Activated CD8-positive, alpha-beta T cell treated with anti-CD3 and anti-CD28 coated beads for 36 hours (primary cell): ENCODE measurements at regions not wholly inside any gene's neighbourhood (a gene's known extent, or its start where the extent isn't known, plus 50 kb on each side); places are given as distances from the start of the nearest gene placed in this dataset.
"Not testable (repeated sequence)": the region's sequence is repeated elsewhere in the genome, so short reads cannot be mapped to it uniquely, and the experiment has no call there.

ENCODE experiments used
- ATAC-seq: fragments of 200-7000 bp; cut with Tn5 transposase; one replicate; pipeline ENCODE4 v1.10.0; 2021; ENCODE audit warnings: mild to moderate bottlenecking, moderate library complexity
- CTCF ChIA-PET: fragments of 350-600 bp; sonication (Branson Sonifier 250); formaldehyde crosslinking; loops from one replicate; lab custom pipeline; 2021; ENCODE audit warnings: antibody characterized with exemption; lab: Charles Lee
- POLR2A ChIA-PET: fragments of 350-600 bp; sonication (Branson Sonifier 250); formaldehyde crosslinking; loops from one replicate; lab custom pipeline; 2021; ENCODE audit warnings: antibody characterized with exemption; lab: Charles Lee
- DNase-seq: peaks from one replicate; pipeline ENCODE4 v3.0.0-alpha.2; 2020
- H3K27ac Mint-ChIP-seq: one replicate; pipeline ENCODE4 v1.8.0; 2021; ENCODE audit warnings: mild to moderate bottlenecking, mixed read lengths
- H3K27me3 Mint-ChIP-seq: one replicate; pipeline ENCODE4 v1.8.0; 2021; ENCODE audit warnings: mixed read lengths
- H3K36me3 Mint-ChIP-seq: one replicate; pipeline ENCODE4 v1.8.0; 2021; ENCODE audit warnings: low read depth, mixed read lengths
- H3K4me1 Mint-ChIP-seq: one replicate; pipeline ENCODE4 v1.8.0; 2021; ENCODE audit warnings: low read depth, mixed read lengths
- H3K4me3 Mint-ChIP-seq: one replicate; pipeline ENCODE4 v1.8.0; 2021; ENCODE audit warnings: mild to moderate bottlenecking, moderate library complexity, mixed read lengths
- H3K9me3 Mint-ChIP-seq: one replicate; pipeline ENCODE4 v1.8.0; 2021; ENCODE audit warnings: mixed read lengths
- CTCF ChIP-seq: fragments of 200-600 bp; IDR thresholded peaks from one replicate; pipeline ENCODE4 v1.8.0; 2022; ENCODE audit warnings: antibody characterized with exemption, mild to moderate bottlenecking
- intact Hi-C: fragments of 100-400 bp; cut with micrococcal nuclease; formaldehyde crosslinking; loops from one replicate; pipeline ENCODE4 v1.10.0; 2022

- Mint-ChIP-seq H3K9me3 (peaks cover 2% of the 10 kb centered on the region), H3K27ac (no peak overlapping the region), H3K36me3 (no peaks in the 10 kb centered on the region), H3K4me1 (no peaks in the 10 kb centered on the region), H3K27me3 (no peaks in the 10 kb centered on the region), H3K4me3 (no peak overlapping the region)
- ATAC-seq (no peak), DNase-seq (no peak)
- TF ChIP-seq CTCF = no peak
- CTCF ChIA-PET = no interaction called here
- POLR2A ChIA-PET = no interaction called here
- intact Hi-C loops = no loop called here
Measured at GRCh38 chrX:140132937-140133336, 167.6 kb upstream of the CXorf66 start.

GRCh38 chrX:140123446-140123845 lies 158.1 kb upstream of the CXorf66 start:
- no peaks in the 10 kb centered on the region for H3K4me1 Mint-ChIP-seq
- no peak overlapping the region for H3K4me3 Mint-ChIP-seq
- H3K9me3 Mint-ChIP-seq = no peaks in the 10 kb centered on the region
- no peak overlapping the region for H3K27ac Mint-ChIP-seq
- ChIA-PET POLR2A (no interaction called here), CTCF (no interaction called here)
- no peaks in the 10 kb centered on the region for H3K27me3 Mint-ChIP-seq
- ATAC-seq (no peak), DNase-seq (no peak)
- no peak for TF ChIP-seq CTCF
- no peaks in the 10 kb centered on the region for H3K36me3 Mint-ChIP-seq
- intact Hi-C loops = no loop called here

- CTCF ChIA-PET, H3K4me1 Mint-ChIP-seq, H3K27ac Mint-ChIP-seq, H3K4me3 Mint-ChIP-seq, ATAC-seq, intact Hi-C loops, H3K36me3 Mint-ChIP-seq, H3K27me3 Mint-ChIP-seq, H3K9me3 Mint-ChIP-seq, DNase-seq, POLR2A ChIA-PET: not testable (repeated sequence)
Measured at GRCh38 chrX:140114059-140114458, 148.7 kb upstream of the CXorf66 start.

- CTCF ChIA-PET = no interaction called here
Measured at GRCh38 chrX:140110081-140110650, 144.8 kb upstream of the CXorf66 start.

GRCh38 chrX:140104760-140105159 lies 139.4 kb upstream of the CXorf66 start:
- H3K4me3 Mint-ChIP-seq = no peak overlapping the region
- DNase-seq (no peak), ATAC-seq (no peak)
- no peaks in the 10 kb centered on the region for H3K27me3 Mint-ChIP-seq
- H3K36me3 Mint-ChIP-seq = no peaks in the 10 kb centered on the region
- ChIA-PET CTCF (no interaction called here), POLR2A (no interaction called here)
- H3K27ac Mint-ChIP-seq = no peak overlapping the region
- no peak for TF ChIP-seq CTCF
- no peaks in the 10 kb centered on the region for H3K9me3 Mint-ChIP-seq
- no peaks in the 10 kb centered on the region for H3K4me1 Mint-ChIP-seq
- intact Hi-C loops = no loop called here

More at GRCh38 chrX:140110081-140110650, 144.8 kb upstream of the CXorf66 start:
- Mint-ChIP-seq H3K36me3 (no peaks in the 10 kb centered on the region), H3K4me3 (no peak overlapping the region), H3K27me3 (no peaks in the 10 kb centered on the region), H3K27ac (no peak overlapping the region), H3K9me3 (peaks cover 3% of the 10 kb centered on the region), H3K4me1 (no peaks in the 10 kb centered on the region)
- no peak for DNase-seq
- intact Hi-C loops = no loop called here
- POLR2A ChIA-PET = no interaction called here
- TF ChIP-seq CTCF = no peak
- no peak for ATAC-seq
